Naive thymus-derived CD8-positive, alpha-beta T cell (primary cell): ENCODE measurements at regions not wholly inside any gene's neighbourhood (a gene's known extent, or its start where the extent isn't known, plus 50 kb on each side); places are given as distances from the start of the nearest gene placed in this dataset.
"Not testable (repeated sequence)": the region's sequence is repeated elsewhere in the genome, so short reads cannot be mapped to it uniquely, and the experiment has no call there.

Experiments used
- ATAC-seq, 2 donors: fragments of 150-1000 bp; cut with Tn5 transposase in 1 of 2; sonication (Bioruptor Pico), chemical (Tn5 transposase) in 1 of 2; 1 replicate in 1 of 2; 2 replicates in 1 of 2; pipeline ENCODE4 v1.10.0; 2021; ENCODE audit warnings: mild to moderate bottlenecking in 2 of 2, moderate library complexity in 2 of 2
- POLR2A ChIA-PET: fragments of 350-600 bp; sonication (Branson Sonifier 250); formaldehyde crosslinking; loops from one replicate; lab custom pipeline; 2021; ENCODE audit warnings: antibody characterized with exemption; lab: Charles Lee
- DNase-seq, 10 donors: peaks; one replicate each; pipeline versions ENCODE4 v3.0.0 to v3.0.0-alpha.2; 2020 to 2022
- H3K27ac Mint-ChIP-seq, 10 donors: one replicate each; pipeline ENCODE4 v1.8.0; 2020 to 2022; ENCODE audit warnings: mild to moderate bottlenecking in 10 of 10, mixed read lengths in 10 of 10, moderate library complexity in 4 of 10, inconsistent platforms in 1 of 10
- H3K27me3 Mint-ChIP-seq, 5 donors: one replicate each; pipeline ENCODE4 v1.8.0; 2021 to 2022; ENCODE audit warnings: mixed read lengths in 5 of 5
- H3K36me3 Mint-ChIP-seq, 3 donors: one replicate each; pipeline ENCODE4 v1.8.0; 2020 to 2022; ENCODE audit warnings: mixed read lengths in 3 of 3, mild to moderate bottlenecking in 2 of 3, inconsistent platforms in 1 of 3
- H3K4me1 Mint-ChIP-seq, 4 donors: one replicate each; pipeline ENCODE4 v1.8.0; 2021 to 2022; ENCODE audit warnings: mixed read lengths in 4 of 4
- H3K4me3 Mint-ChIP-seq, 10 donors: one replicate each; pipeline ENCODE4 v1.8.0; 2020 to 2022; ENCODE audit warnings: mild to moderate bottlenecking in 10 of 10, mixed read lengths in 10 of 10, moderate library complexity in 6 of 10, inconsistent platforms in 1 of 10
- H3K9me3 Mint-ChIP-seq, 9 donors: one replicate each; pipeline ENCODE4 v1.8.0; 2020 to 2022; ENCODE audit warnings: mixed read lengths in 9 of 9, mild to moderate bottlenecking in 3 of 9, inconsistent platforms in 1 of 9, moderate library complexity in 1 of 9

DNA sequence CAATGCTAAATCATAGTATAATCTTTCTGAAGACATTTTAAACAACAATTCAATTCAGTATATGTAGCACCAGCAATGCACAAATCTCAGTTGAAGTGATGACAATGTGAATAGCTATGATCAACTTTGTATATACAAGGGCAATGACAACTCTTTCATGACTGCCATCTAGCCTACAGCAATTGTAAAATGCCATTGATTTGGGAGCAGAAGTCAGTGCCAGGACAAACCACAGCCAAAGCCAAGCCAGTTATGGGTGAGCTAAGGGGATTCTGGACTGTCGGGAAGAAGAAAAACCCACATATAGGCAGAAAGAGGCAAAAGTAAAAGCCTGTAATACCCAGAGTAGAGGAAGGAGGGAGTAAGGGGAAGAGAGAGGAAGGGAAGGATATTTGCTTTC is 238.6 kb downstream of the MID1IP1 start:
- H3K4me3 Mint-ChIP-seq = no peak overlapping the region
- H3K4me1 Mint-ChIP-seq = no peaks in the 10 kb centered on the region
- peaks cover 0 to 4% (median 0%) of the 10 kb centered on the region in 9 donors for H3K9me3 Mint-ChIP-seq
- DNase-seq (no peak), ATAC-seq (no peak)
- POLR2A ChIA-PET = no interaction called here
- H3K27me3 Mint-ChIP-seq = peaks cover 3 to 14% (median 6%) of the 10 kb centered on the region in 5 donors
- peaks cover 0 to 4% (median 0%) of the 10 kb centered on the region in 3 donors for H3K36me3 Mint-ChIP-seq
- H3K27ac Mint-ChIP-seq = no peak overlapping the region

DNA sequence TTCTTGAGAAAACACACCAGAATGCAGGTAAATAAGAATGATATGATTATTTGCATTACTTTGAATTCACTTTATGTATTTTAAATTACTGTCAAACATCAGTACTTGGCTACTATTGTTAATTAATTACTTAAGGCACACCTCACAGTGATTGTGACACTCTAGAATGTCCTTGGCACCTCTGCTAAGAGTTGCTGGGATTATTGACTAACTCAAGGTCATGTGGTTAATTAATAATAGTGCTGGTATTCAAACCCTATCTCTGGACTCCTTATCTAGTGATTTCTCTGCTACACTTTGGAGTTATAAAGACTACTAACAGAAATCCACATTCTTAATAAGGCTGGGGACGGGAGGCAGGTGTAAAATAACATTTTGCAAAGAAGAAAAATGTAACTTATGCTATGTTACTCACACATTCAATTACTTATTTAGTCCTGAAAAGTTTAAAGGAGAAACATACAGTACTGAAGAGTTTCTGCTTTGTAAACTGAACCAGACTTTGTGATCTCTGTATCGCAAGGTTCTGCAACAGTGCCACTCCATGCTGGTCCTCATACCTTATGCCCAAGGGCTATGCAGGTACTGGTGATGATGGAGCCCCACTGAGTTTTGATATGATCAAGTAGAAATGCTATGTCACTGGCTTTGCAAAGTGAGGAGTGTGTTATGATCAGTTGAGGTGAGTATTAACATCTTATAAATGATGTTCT is 242.7 kb downstream of the MID1IP1 start:
- no peak overlapping the region for H3K4me3 Mint-ChIP-seq
- H3K36me3 Mint-ChIP-seq = peaks cover 0 to 4% (median 0%) of the 10 kb centered on the region in 3 donors
- no peaks in the 10 kb centered on the region for H3K4me1 Mint-ChIP-seq
- no peak overlapping the region for H3K27ac Mint-ChIP-seq
- no peak for DNase-seq
- H3K9me3 Mint-ChIP-seq = peaks cover 0 to 7% (median 0%) of the 10 kb centered on the region in 9 donors
- no peak for ATAC-seq
- H3K27me3 Mint-ChIP-seq = peaks cover 0 to 2% (median 0%) of the 10 kb centered on the region in 5 donors
- POLR2A ChIA-PET = no interaction called here

DNA sequence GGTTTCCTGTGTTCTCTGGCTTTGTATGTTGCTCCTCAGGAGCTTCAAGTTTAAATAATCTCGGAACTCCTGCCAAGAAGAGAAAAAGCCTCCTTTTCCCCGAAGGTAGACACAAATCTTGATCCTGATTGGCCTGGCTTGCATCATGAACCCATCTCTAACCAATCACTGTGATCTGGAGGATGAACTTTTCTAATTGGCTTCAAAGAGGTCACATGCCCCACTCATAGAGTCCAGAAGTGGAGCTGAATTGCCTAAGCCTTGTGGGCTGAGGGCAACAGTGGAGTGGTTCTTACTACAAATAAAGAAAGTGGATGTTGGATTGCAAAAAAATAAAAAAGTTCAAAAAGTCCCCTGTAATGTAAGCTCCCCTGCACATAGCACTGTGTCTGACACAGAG is 245.9 kb downstream of the MID1IP1 start:
- Mint-ChIP-seq H3K4me1 (no peaks in the 10 kb centered on the region), H3K27ac (no peak overlapping the region), H3K36me3 (no peaks in the 10 kb centered on the region), H3K27me3 (no peaks in the 10 kb centered on the region), H3K9me3 (peaks cover 0 to 7% (median 0%) of the 10 kb centered on the region in 9 donors), H3K4me3 (no peak overlapping the region)
- POLR2A ChIA-PET = no interaction called here
- DNase-seq (no peak), ATAC-seq (no peak)

DNA sequence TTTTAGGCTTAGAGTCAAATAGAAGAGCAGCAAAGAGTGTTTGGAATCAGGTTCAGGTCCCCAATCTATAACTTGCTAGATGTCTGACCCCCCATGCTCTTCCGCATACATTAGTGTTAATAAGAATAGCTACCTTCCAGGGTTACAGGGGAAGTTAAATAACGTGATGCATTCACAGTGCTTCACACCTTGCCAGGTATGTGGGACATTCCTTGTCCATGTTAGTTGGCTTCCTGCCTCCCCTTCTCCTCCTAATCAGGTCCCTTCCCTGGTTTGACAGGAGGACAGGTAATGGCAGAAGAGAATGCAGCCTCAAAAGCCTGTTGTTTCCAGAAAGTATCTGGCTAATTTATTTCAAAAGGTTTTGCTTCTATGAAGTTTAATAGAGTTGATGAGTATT is 248.7 kb downstream of the MID1IP1 start:
- Mint-ChIP-seq H3K4me1 (no peaks in the 10 kb centered on the region), H3K9me3 (peaks cover 0 to 4% (median 0%) of the 10 kb centered on the region in 9 donors), H3K36me3 (peaks cover 0 to under 1% (median 0%) of the 10 kb centered on the region in 3 donors), H3K27ac (no peak overlapping the region), H3K27me3 (peaks cover 0 to 4% (median 0%) of the 10 kb centered on the region in 5 donors), H3K4me3 (no peak overlapping the region)
- ATAC-seq (no peak), DNase-seq (no peak)
- POLR2A ChIA-PET = no interaction called here

DNA sequence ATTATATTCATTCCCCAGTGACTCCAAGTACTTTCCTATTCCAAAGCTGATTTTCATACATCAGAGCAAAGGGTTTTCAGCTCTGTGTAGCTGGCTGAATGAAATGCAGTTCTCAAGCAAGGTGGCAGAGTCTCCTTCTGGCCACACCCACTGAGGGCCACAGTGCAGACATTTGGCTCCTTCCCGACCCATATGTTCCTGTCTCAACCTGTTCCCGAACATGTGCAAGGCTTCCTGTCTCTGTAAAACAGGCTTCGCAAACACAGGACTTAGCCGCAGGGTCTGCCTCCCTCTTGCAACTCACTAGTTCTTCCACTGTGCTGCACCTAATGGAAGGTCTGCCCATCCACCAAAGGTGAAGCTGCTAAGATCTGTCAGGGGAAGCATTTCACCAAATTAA is 249.2 kb downstream of the MID1IP1 start:
- H3K4me1 Mint-ChIP-seq = no peaks in the 10 kb centered on the region
- H3K4me3 Mint-ChIP-seq = no peak overlapping the region
- peaks cover 0 to 4% (median 0%) of the 10 kb centered on the region in 3 donors for H3K36me3 Mint-ChIP-seq
- POLR2A ChIA-PET = no interaction called here
- DNase-seq (no peak), ATAC-seq (no peak)
- peaks cover 0 to 4% (median 0%) of the 10 kb centered on the region in 5 donors for H3K27me3 Mint-ChIP-seq
- H3K9me3 Mint-ChIP-seq = no peaks in the 10 kb centered on the region
- H3K27ac Mint-ChIP-seq = no peak overlapping the region

DNA sequence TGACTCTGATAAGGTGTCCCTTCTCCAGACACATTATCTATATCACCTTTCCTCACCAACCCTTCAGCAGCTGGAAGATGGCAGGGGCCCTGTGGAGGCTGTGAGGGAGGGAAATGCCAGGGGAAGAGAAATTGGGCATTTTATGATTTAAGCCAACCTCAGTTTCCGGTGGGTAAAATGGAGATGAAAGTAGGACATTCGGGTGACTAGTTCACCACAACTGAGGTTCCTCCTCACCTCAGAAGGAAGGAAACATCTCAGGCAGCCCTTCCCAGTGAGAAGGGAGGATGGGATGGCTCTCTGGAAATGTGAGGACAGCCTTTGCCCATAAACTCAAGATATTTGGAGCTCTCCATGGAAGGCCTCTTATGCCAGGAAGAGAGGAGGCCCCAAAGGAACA is 251.5 kb downstream of the MID1IP1 start:
- H3K4me1 Mint-ChIP-seq = no peaks in the 10 kb centered on the region
- H3K4me3 Mint-ChIP-seq = no peak overlapping the region
- peaks cover 0 to 4% (median 0%) of the 10 kb centered on the region in 3 donors for H3K36me3 Mint-ChIP-seq
- POLR2A ChIA-PET = no interaction called here
- H3K27me3 Mint-ChIP-seq = peaks cover 0 to 5% (median 1%) of the 10 kb centered on the region in 5 donors
- no peak for ATAC-seq
- H3K27ac Mint-ChIP-seq = no peak overlapping the region
- DNase-seq = no peak
- H3K9me3 Mint-ChIP-seq = no peaks in the 10 kb centered on the region

DNA sequence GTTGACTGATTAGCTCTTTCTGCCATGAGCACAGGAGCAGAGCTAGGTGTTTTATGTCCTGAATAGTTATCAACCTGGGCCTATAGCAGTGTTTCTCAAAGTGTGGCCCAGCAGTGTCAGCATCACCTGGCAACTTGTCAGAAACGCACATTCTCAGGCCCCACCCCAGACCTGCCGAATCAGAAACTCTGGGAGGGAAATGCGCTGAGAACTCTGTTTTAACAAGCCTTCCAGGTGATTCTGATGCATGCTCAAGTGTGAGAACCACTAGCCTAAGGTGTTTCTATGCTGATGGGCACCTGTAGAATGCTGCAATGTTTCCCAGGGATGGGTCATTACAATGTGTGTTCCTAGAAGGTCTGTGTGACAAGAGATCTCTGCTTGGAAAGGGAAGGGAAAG is 257.5 kb downstream of the MID1IP1 start:
- DNase-seq (no peak), ATAC-seq (no peak)
- Mint-ChIP-seq H3K9me3 (no peaks in the 10 kb centered on the region), H3K27ac (no peak overlapping the region), H3K27me3 (peaks cover 0 to 5% (median 1%) of the 10 kb centered on the region in 5 donors), H3K4me3 (no peak overlapping the region), H3K36me3 (peaks cover 0 to 9% (median 0%) of the 10 kb centered on the region in 3 donors), H3K4me1 (no peaks in the 10 kb centered on the region)
- POLR2A ChIA-PET = no interaction called here

DNA sequence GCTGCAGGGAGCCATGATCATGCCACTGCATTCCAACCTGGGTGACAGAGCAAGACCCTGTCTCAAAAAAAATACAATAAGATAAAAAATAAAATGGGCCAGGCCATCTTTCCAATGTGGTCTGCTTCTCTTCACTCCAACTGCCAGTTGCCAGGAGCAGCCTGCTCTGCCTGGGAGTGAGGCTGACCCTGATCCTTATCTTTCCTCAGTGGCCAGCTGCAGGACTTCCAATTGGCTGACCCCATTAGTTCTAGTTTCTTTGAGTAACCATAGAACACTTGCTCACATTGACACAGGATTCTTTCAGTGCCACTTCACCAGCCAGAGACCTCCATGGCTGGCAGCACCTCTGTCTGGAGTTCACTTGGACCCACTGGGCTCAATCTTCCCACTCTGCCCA is 258.6 kb downstream of the MID1IP1 start:
- Mint-ChIP-seq H3K4me3 (no peak overlapping the region), H3K27me3 (peaks cover 0 to 5% (median 1%) of the 10 kb centered on the region in 5 donors), H3K4me1 (no peaks in the 10 kb centered on the region), H3K36me3 (peaks cover 0 to 9% (median 0%) of the 10 kb centered on the region in 3 donors), H3K27ac (no peak overlapping the region), H3K9me3 (no peaks in the 10 kb centered on the region)
- POLR2A ChIA-PET = no interaction called here
- no peak for ATAC-seq
- no peak for DNase-seq

DNA sequence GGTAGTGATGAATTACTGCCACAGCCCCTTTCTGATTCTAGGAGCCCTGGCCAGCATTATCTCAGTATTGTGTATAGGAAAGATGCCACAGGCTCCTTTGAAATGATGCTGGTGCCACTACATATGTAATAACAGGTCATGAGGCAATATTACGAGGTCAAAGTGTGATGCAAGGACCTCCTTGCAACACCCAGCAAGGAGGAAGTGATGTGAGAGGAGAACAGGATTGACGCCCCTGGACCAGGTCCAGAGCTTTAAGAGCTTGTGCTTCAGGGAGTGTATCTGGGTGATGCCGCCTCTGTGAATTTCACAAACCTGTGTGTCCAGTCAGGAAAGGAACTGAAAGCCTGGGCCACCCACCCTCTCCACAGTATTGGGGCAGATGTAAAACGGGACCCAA is 261.8 kb downstream of the MID1IP1 start:
- H3K4me1 Mint-ChIP-seq = no peaks in the 10 kb centered on the region
- H3K4me3 Mint-ChIP-seq = no peak overlapping the region
- no peak overlapping the region for H3K27ac Mint-ChIP-seq
- peaks cover 0 to 2% (median 0%) of the 10 kb centered on the region in 5 donors for H3K27me3 Mint-ChIP-seq
- DNase-seq (no peak), ATAC-seq (no peak)
- peaks cover 0 to 5% (median 0%) of the 10 kb centered on the region in 3 donors for H3K36me3 Mint-ChIP-seq
- H3K9me3 Mint-ChIP-seq = peaks cover 0 to 1% (median 0%) of the 10 kb centered on the region in 9 donors
- POLR2A ChIA-PET = no interaction called here

DNA sequence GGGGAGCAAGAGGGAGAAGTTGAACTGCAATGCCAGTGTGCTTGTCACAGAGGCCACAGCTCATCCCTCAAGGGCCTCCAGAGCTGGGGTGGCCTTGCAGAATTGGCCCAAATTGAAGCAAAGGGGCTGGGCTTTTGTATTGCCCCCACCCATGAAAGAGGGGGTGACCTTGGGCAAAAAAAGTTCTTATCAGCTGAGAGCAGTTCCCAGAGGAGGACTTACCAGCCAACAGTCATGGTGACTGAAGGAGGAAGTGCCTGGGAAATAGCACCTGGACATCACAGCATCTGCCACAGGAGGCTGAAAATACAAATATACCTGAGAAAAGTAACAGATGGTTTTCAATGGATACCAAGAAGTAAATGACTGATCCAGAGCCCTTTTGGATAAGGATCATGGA is 262.4 kb downstream of the MID1IP1 start:
- no peaks in the 10 kb centered on the region for H3K4me1 Mint-ChIP-seq
- no peak overlapping the region for H3K27ac Mint-ChIP-seq
- peaks cover 0 to 7% (median 0%) of the 10 kb centered on the region in 3 donors for H3K36me3 Mint-ChIP-seq
- no peak for ATAC-seq
- H3K9me3 Mint-ChIP-seq = peaks cover 0 to 1% (median 0%) of the 10 kb centered on the region in 9 donors
- H3K4me3 Mint-ChIP-seq = no peak overlapping the region
- POLR2A ChIA-PET = no interaction called here
- no peak for DNase-seq
- H3K27me3 Mint-ChIP-seq = peaks cover 0 to 2% (median 0%) of the 10 kb centered on the region in 5 donors

DNA sequence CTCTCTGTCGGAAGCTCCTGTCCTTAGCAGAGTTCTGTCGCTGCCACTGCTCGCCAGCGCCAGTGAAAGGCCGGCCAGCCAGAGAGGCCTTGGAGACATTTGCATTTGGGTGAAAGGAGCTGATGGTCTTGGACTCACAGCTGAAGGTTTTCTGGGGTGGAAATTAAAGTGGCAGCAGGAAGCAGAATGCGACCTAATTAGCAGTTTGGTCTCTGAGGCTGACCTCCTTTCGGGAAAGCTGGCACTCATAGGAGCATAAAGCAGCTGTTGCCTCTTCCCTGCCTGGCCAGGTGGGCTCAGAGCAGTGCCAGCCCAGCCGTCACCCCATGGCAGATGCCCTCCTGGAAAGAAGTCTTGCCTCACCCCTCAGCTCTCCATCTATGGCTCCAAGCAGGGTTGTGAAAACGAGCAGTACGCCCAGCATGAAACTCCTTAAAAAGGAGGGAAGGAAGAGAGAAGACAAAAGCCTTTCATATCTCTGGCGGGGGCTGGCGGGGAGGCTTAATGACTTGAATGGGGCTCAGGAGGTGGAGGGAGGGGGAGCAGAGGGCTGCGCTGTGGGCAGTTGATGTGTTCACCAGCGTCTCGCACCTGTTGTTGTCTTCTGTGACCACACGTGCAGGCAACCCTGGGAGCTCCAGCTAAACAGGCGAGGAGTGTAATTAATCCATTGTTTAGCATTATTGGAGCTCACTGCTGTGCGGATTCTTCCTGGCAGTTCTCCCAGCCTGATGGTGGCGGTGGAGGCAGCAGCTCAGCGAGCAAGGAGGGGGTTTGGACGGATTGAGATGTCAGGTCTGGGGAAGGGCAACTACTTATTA is 264.0 kb downstream of the MID1IP1 start:
- POLR2A ChIA-PET = no interaction called here
- Mint-ChIP-seq H3K4me3 (no peak overlapping the region), H3K27me3 (peaks cover 0 to 2% (median 0%) of the 10 kb centered on the region in 5 donors), H3K36me3 (peaks cover 0 to 9% (median 0%) of the 10 kb centered on the region in 3 donors), H3K27ac (no peak overlapping the region), H3K9me3 (peaks cover 0 to 6% (median 0%) of the 10 kb centered on the region in 9 donors), H3K4me1 (no peaks in the 10 kb centered on the region)
- no peak for ATAC-seq
- DNase-seq = no peak

DNA sequence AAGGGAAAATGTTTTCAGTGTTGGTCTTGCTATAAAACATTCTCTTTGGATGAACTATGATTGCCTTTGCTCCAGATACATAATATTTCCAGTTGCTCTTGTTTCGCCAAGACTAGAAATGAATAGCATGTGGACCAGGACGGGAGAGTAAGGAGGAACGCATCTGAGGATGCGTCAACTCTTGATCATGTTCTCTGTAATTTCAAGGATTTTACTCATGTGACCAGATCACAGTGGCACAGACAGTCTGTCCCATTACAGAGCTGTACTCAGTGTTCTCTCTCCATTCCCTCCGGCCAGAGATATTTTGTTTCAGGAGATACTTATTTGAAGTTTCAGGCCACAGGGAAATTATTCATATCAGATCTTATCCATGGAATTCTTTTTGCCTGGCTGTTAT is 266.6 kb downstream of the MID1IP1 start:
- H3K4me3 Mint-ChIP-seq = no peak overlapping the region
- peaks cover 0 to 6% (median 0%) of the 10 kb centered on the region in 9 donors for H3K9me3 Mint-ChIP-seq
- peaks cover 0 to 4% (median 0%) of the 10 kb centered on the region in 3 donors for H3K36me3 Mint-ChIP-seq
- no peak overlapping the region for H3K27ac Mint-ChIP-seq
- H3K4me1 Mint-ChIP-seq = no peaks in the 10 kb centered on the region
- ATAC-seq = no peak
- no peak for DNase-seq
- POLR2A ChIA-PET = no interaction called here
- H3K27me3 Mint-ChIP-seq = no peaks in the 10 kb centered on the region

DNA sequence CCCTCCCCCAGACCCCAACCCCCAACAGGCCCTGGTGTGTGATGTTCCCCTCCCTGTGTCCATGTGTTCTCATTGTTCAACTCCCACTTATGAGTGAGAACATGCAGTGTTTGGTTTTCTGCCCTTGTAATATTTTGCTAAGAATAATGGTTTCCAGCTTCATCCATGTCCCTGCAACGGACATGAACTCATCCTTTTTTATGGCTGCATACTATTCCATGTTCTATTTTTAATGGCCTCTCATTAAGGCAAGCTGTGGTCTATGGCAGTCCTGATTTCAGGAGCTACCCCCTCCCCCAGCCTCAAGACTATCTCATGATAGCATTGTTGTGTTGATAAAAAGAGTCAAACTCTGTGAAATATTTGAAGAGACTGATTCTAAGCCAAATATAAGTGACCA is 267.4 kb downstream of the MID1IP1 start:
- POLR2A ChIA-PET, H3K4me3 Mint-ChIP-seq, H3K27me3 Mint-ChIP-seq, ATAC-seq, H3K9me3 Mint-ChIP-seq, H3K36me3 Mint-ChIP-seq, DNase-seq, H3K4me1 Mint-ChIP-seq: not testable (repeated sequence)
- H3K27ac Mint-ChIP-seq = peak overlapping the region in 1 of 10 donors; percentile 30
